Ectodermal cell (in vitro differentiated cells): ENCODE measurements at regions not wholly inside any gene's neighbourhood (a gene's known extent, or its start where the extent isn't known, plus 50 kb on each side); places are given as distances from the start of the nearest gene placed in this dataset.

ENCODE experiments used
- H3K27ac ChIP-seq: 2 replicates; pipeline ENCODE4 v1.7.0; 2013; ENCODE audit warnings: mild to moderate bottlenecking, low read depth, low read length; ENCODE audit not compliant: insufficient read depth, poor library complexity, severe bottlenecking
- H3K27me3 ChIP-seq: 2 replicates; pipeline ENCODE4 v1.7.0; 2013; ENCODE audit warnings: mild to moderate bottlenecking, low read length; ENCODE audit not compliant: insufficient read depth, control insufficient read depth, poor library complexity, severe bottlenecking
- H3K36me3 ChIP-seq: one replicate; pipeline ENCODE4 v1.7.0; 2013; ENCODE audit warnings: low read length; ENCODE audit not compliant: control insufficient read depth, insufficient read depth
- H3K4me1 ChIP-seq: one replicate; pipeline ENCODE4 v1.7.0; 2013; ENCODE audit warnings: low read length; ENCODE audit not compliant: control insufficient read depth, insufficient read depth
- H3K4me3 ChIP-seq: 2 replicates; pipeline ENCODE4 v1.7.0; 2013; ENCODE audit warnings: low read depth, low read length, control low read depth; ENCODE audit not compliant: insufficient read depth
- H3K9me3 ChIP-seq: 2 replicates; pipeline ENCODE4 v1.7.0; 2013; ENCODE audit warnings: mild to moderate bottlenecking, low read length, moderate library complexity; ENCODE audit not compliant: control insufficient read depth
- WGBS, 2 experiments: methylation state at CpG; one replicate each; pipeline ENCODE4 v1.1.7; 2013; ENCODE audit warnings: missing lambda C conversion rate in 2 of 2; 5-methylcytosine and 5-hydroxymethylcytosine counted together

DNA sequence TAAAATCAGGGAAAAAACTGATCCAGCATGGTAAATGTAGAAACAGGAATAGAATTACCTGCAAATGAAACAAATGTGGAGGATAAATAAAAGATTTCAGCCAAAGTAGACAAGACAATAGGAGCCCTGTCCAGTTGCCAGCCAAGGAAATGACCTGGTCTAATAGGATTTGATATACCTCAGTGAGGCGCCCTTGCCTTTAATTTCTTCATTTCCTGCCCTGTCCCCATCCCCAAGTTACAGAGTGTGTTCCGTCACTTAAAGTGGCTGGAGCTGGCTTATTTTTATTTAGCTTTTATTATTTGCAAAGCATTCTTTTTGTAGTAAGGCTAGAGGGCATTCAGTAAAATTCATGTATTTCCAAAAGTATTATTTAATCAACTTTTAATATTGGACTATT, 1022.0 kb downstream of the EFNB2 start:
- Histone ChIP-seq H3K27me3 (no peaks in the 10 kb centered on the region), H3K36me3 (no peaks in the 10 kb centered on the region)
- WGBS, 2 experiments, result 87 to 96% methylated on average over 1 of the region's 2 CpGs

DNA sequence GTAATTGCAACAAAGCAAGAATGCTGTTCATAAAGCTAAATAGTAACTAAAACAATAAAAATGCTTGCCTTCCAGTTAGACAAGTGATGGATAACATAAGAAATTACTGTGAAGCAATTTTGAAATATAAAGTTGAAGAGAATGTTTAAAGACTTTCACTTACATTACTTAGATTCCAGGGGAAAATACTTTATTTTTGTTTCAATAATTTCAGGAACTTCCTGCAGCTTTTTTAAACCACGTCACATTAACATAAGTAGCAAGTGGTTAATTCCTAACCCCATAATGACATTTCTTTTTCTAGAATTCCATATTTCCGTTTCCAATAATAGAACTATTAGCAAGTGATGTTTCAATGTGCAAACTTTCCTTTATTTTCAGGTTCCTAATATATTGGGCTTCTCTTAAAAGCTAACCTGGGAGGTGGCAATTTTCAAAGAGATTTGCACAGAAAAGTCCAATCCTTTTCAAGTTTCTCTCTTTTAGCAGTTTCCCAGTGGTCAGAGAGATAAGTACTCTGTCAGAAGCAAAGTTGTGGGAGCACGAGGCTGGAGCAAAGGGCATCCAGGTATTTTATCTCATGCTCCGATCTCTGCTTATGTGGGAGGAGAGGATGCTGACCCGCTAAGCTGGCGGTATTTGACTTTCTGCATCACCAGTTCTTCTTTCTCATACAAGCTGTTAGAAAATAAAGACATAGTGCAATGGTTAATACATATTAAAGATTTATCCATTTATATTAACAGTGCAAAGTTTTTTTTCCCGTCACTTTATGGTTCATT, 1025.3 kb downstream of the EFNB2 start:
- Histone ChIP-seq H3K4me1 (no peaks in the 10 kb centered on the region), H3K9me3 (no peaks in the 10 kb centered on the region), H3K36me3 (no peaks in the 10 kb centered on the region), H3K27ac (no peak overlapping the region), H3K4me3 (no peak overlapping the region), H3K27me3 (no peaks in the 10 kb centered on the region)
- 85 to 92% methylated on average over 5 to 7 of the region's 7 CpGs for whole genome bisulfite sequencing, 2 experiments

More for the DNA sequence above, 1022.0 kb downstream of the EFNB2 start:
- H3K9me3 ChIP-seq, result no peaks in the 10 kb centered on the region
- no peak overlapping the region for H3K27ac ChIP-seq
- H3K4me3 ChIP-seq, result no peak overlapping the region
- no peaks in the 10 kb centered on the region for H3K4me1 ChIP-seq

DNA sequence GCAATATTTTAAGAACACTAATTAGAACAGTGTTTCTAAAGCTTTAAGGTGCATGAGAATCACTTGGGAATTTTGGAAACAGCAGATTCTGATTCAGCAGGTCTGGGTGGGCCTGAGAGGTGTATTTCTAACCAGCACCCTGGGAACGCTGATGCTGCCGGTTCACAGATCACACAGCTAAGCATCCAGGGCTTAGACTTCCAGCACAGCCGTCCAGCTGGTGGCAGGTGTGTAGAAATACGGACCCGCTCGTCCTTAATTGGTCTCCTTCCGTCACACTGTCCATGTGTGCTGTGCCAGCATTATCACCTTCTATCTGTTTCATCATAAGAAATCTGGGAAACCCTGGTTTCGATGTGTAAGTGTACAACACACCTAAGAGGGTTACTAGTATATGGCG, 1029.0 kb downstream of the EFNB2 start:
- Histone ChIP-seq H3K9me3 (no peaks in the 10 kb centered on the region), H3K27me3 (no peaks in the 10 kb centered on the region), H3K4me1 (peaks cover 9% of the 10 kb centered on the region), H3K27ac (no peak overlapping the region), H3K4me3 (no peak overlapping the region), H3K36me3 (no peaks in the 10 kb centered on the region)
- WGBS, 2 experiments, result 94 to 97% methylated on average over 9 of the region's 9 CpGs

DNA sequence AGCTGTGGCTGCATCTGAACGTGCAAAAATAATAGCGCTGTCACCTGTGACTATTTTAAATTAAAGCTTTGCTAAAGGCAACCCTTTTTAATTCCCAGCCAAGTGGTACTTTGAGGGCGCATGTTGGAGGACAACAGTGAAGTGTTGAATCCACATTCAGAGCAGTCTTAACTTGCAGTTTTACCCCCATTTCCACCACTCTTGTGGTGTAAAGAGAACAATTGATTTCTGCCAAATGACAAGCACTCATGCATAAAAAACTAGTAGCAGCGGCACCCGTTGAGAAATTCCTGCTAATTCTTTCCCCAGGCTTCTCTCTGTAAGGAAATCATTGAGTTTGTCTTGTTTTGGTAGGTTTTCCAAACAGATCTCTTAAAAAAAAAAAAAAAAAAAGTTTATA, 1033.3 kb downstream of the EFNB2 start:
- no peak overlapping the region for H3K4me3 ChIP-seq
- H3K27ac ChIP-seq, result no peak overlapping the region
- WGBS, 2 experiments, result 29 to 35% methylated on average over 5 of the region's 5 CpGs
- no peaks in the 10 kb centered on the region for H3K36me3 ChIP-seq
- peaks cover 9% of the 10 kb centered on the region for H3K4me1 ChIP-seq
- no peaks in the 10 kb centered on the region for H3K9me3 ChIP-seq
- H3K27me3 ChIP-seq, result no peaks in the 10 kb centered on the region

DNA sequence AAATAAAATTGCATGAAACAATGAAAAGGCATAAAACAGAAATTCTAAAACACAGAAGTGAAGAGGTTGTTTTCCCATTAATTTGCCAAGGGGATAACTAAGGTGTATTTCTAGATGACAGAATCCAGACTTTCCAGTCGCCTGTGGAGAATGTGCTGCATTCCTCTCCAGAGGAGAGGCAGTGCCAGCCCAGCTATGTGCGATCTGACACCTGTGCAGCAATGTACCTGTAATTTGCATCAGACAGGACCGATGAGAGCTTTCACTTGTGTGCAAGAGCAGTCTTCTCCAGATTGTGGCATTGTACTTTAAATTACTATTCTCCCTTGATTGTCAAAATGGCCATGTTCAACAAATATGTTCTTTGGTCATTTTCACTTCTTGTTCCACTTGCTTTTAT, 1037.9 kb downstream of the EFNB2 start:
- peaks cover 9% of the 10 kb centered on the region for H3K4me1 ChIP-seq
- no peak overlapping the region for H3K27ac ChIP-seq
- 92 to 93% methylated on average over 3 of the region's 3 CpGs for WGBS, 2 experiments
- no peak overlapping the region for H3K4me3 ChIP-seq
- H3K9me3 ChIP-seq, result no peaks in the 10 kb centered on the region
- no peaks in the 10 kb centered on the region for H3K36me3 ChIP-seq
- H3K27me3 ChIP-seq, result no peaks in the 10 kb centered on the region

DNA sequence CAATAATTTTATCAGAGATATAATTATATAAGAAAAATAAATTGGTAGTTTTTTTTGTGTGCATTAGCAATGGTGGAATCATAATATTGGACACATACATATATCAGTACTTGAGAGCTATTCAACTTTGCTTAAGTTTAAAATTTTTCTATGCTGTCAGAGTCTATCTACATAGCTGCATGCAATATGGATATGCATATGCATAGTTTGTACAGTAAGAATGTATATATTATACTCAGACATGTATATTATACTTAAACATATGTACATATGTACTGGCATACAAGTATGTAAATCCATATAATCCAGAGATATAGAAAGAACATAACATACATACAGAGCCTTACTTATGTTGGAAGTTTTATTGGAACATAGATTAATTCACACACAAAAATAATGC, 1043.2 kb downstream of the EFNB2 start:
- no peaks in the 10 kb centered on the region for H3K36me3 ChIP-seq
- H3K27me3 ChIP-seq, result no peaks in the 10 kb centered on the region
- no peak overlapping the region for H3K4me3 ChIP-seq
- no peak overlapping the region for H3K27ac ChIP-seq
- H3K9me3 ChIP-seq, result no peaks in the 10 kb centered on the region
- no peaks in the 10 kb centered on the region for H3K4me1 ChIP-seq

DNA sequence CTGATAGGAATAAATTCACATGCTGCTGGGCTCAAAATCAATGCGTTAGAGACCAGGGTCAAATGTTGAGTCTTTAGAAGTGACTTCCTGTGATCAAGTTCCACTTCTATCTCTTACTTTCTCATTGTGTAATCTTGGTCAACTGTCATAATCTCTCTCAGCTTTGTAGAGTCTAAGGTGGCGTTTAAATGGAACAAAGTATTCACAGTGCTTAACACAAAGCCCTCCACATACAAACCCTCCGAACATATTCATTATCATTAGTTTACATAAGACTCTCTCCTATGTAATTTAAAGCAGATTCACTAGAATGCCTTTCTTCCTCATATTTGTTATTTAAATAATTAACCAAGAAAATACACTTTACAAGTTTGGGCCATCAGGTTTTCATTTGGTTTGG, 1044.1 kb downstream of the EFNB2 start:
- H3K9me3 ChIP-seq, result no peaks in the 10 kb centered on the region
- no peak overlapping the region for H3K4me3 ChIP-seq
- no peaks in the 10 kb centered on the region for H3K36me3 ChIP-seq
- H3K4me1 ChIP-seq, result no peaks in the 10 kb centered on the region
- no peak overlapping the region for H3K27ac ChIP-seq
- 81 to 92% methylated on average over 3 of the region's 3 CpGs for WGBS, 2 experiments
- H3K27me3 ChIP-seq, result no peaks in the 10 kb centered on the region

DNA sequence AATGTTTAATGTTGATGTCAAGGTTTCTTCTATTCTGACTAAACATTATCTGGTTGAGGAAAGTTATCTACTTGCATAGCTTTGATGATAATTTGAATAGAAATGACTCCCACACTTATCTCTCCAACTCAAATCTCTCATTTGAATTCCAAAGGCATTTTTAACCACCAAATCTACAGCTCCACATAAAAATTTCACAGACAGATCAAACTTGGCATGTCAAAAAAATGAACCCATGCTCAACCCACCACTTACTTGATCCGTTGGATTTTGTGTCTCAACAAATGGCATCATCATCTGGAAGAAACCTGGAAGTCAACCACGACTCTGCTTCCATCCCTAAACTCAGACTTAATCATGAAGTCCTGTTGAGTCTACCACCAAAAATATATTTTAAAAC, 1050.4 kb downstream of the EFNB2 start:
- no peak overlapping the region for H3K27ac ChIP-seq
- H3K36me3 ChIP-seq, result no peaks in the 10 kb centered on the region
- WGBS, 2 experiments, result 95 to 98% methylated on average over 2 of the region's 2 CpGs
- no peaks in the 10 kb centered on the region for H3K27me3 ChIP-seq
- no peak overlapping the region for H3K4me3 ChIP-seq
- H3K4me1 ChIP-seq, result no peaks in the 10 kb centered on the region
- no peaks in the 10 kb centered on the region for H3K9me3 ChIP-seq

DNA sequence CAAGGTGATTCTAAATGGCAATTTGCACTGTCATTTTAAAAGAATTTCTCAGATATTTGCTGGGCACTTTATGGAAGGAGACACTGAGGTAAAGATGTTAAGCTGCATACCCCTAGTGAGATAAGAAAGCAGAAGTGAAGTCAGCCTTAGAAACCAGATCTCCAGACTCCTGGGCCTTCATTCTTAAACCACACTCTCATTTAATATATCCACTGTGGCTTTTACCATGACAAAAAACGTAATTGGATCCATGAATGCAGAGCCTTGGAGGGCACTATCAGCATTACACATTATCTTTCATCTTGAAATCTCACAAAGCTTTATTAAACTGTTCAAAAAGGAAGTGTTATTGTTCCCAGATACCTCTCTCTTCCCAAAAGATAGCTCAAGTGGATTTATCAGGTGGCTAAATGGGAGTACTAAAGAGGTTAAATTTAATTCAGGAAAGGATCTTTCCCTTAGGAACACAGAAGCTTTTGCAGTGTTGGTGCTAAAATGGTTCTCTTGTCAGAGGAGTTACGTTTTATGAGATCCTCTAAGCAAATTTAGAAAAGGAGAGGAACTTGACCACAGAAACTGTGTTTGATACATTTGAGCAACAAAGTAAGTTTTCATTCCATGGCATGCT, 1060.4 kb downstream of the EFNB2 start:
- Histone ChIP-seq H3K4me1 (peaks cover 3% of the 10 kb centered on the region), H3K27ac (no peak overlapping the region)
- WGBS, 2 experiments, result 50 to 73% methylated on average over 2 of the region's 2 CpGs

DNA sequence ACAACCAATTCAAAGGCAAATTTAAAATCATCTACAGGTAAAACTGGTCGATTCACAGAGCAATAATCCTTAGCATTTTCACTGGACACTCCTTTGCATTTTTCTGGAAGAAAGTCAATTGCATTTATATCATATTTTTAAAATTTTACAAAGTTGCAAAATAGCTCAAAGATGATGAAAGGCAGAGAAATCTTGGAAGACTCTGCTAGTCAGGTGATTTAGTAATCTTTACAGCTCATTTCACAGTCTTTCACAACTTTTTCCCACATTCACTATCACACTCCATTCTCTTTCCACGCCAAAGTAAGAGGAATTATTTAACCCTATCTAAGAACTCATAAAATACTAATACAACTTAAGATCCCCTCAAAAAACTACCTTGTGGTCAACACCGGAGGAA, 1063.8 kb downstream of the EFNB2 start:
- Histone ChIP-seq H3K4me1 (peaks cover 3% of the 10 kb centered on the region), H3K27ac (no peak overlapping the region), H3K27me3 (no peaks in the 10 kb centered on the region), H3K4me3 (no peak overlapping the region), H3K9me3 (no peaks in the 10 kb centered on the region), H3K36me3 (no peaks in the 10 kb centered on the region)
- 86 to 97% methylated on average over 3 of the region's 3 CpGs for WGBS, 2 experiments

More for the DNA sequence above, 1060.4 kb downstream of the EFNB2 start:
- Histone ChIP-seq H3K4me3 (no peak overlapping the region), H3K27me3 (no peaks in the 10 kb centered on the region), H3K9me3 (no peaks in the 10 kb centered on the region), H3K36me3 (no peaks in the 10 kb centered on the region)
